HK-2 (cell line): ENCODE measurements at regions not wholly inside any gene's neighbourhood (a gene's known extent, or its start where the extent isn't known, plus 50 kb on each side); places are given as distances from the start of the nearest gene placed in this dataset.
"Not testable (repeated sequence)": the region's sequence is repeated elsewhere in the genome, so short reads cannot be mapped to it uniquely, and the experiment has no call there.

Experiments used
- DNase-seq: peaks from one replicate; pipeline ENCODE4 v3.0.0-alpha.2; 2018; ENCODE audit not compliant: unreplicated experiment

GRCh38 chr5:112534067-112534583 is 115.0 kb upstream of the EPB41L4A start:
- DNase-seq, result no peak

- DNase-seq, result no peak
These were observed 115.7 kb upstream of the EPB41L4A start for GRCh38 chr5:112534611-112535255.

- no peak for DNase-seq
These were observed 116.3 kb upstream of the EPB41L4A start for GRCh38 chr5:112535356-112535755.

GRCh38 chr5:112544558-112544957 is 125.5 kb upstream of the EPB41L4A start:
- DNase-seq, result not testable (repeated sequence)

- DNase-seq, result no peak
These were observed 128.0 kb upstream of the EPB41L4A start for GRCh38 chr5:112546946-112547592.

- no peak for DNase-seq
These were observed 129.3 kb upstream of the EPB41L4A start for GRCh38 chr5:112548246-112548881.

- no peak for DNase-seq
These were observed 130.1 kb upstream of the EPB41L4A start for GRCh38 chr5:112549127-112549526.

GRCh38 chr5:112549605-112550166 is 130.6 kb upstream of the EPB41L4A start:
- DNase-seq, result no peak

- no peak for DNase-seq
These were observed 132.4 kb upstream of the EPB41L4A start for GRCh38 chr5:112551419-112552032.

GRCh38 chr5:112552216-112552615 is 133.1 kb upstream of the EPB41L4A start:
- DNase-seq, result no peak

- no peak for DNase-seq
These were observed 133.7 kb upstream of the EPB41L4A start for GRCh38 chr5:112552791-112553190.

- DNase-seq, result no peak
These were observed 135.3 kb upstream of the EPB41L4A start for GRCh38 chr5:112554101-112554977.

GRCh38 chr5:112555197-112555596 is 136.1 kb upstream of the EPB41L4A start:
- no peak for DNase-seq

- DNase-seq, result no peak
These were observed 136.6 kb upstream of the EPB41L4A start for GRCh38 chr5:112555691-112556090.

- DNase-seq, result not testable (repeated sequence)
These were observed 140.4 kb upstream of the EPB41L4A start for GRCh38 chr5:112559501-112559900.

- no peak for DNase-seq
These were observed 141.3 kb upstream of the EPB41L4A start for GRCh38 chr5:112560371-112560770.

- no peak for DNase-seq
These were observed 144.2 kb upstream of the EPB41L4A start for GRCh38 chr5:112563169-112563826.

- no peak for DNase-seq
These were observed 147.2 kb upstream of the EPB41L4A start for GRCh38 chr5:112566251-112566650.

- DNase-seq, result no peak
These were observed 150.5 kb upstream of the EPB41L4A start for GRCh38 chr5:112569596-112569995.

GRCh38 chr5:112570708-112571444 is 151.8 kb upstream of the EPB41L4A start:
- DNase-seq, result no peak
